Tibial artery (tissue), 4 donors: ENCODE measurements at regions not wholly inside any gene's neighbourhood (a gene's known extent, or its start where the extent isn't known, plus 50 kb on each side); places are given as distances from the start of the nearest gene placed in this dataset.

Experiments used
- DNase-seq, 2 donors: peaks; one replicate each; pipeline ENCODE4 v3.0.0-alpha.2; 2019
- H3K27ac ChIP-seq, 2 donors: fragments of 200-600 bp; sonication (generic) in 1 of 2; 1 replicate in 1 of 2; 2 replicates in 1 of 2; pipeline ENCODE4 v1.5.1; 2018 to 2019; ENCODE audit warnings: mild to moderate bottlenecking in 1 of 2
- H3K27me3 ChIP-seq, 2 donors: fragments of 200-600 bp; sonication (generic) in 1 of 2; one replicate each; pipeline versions ENCODE4 v1.5.1 to v1.6.0; 2016 to 2019
- H3K36me3 ChIP-seq, 3 donors: fragments of 200-600 bp; sonication (generic) in 2 of 3; one replicate each; pipeline ENCODE4 v1.5.1; 2016 to 2019; ENCODE audit warnings: mild to moderate bottlenecking in 2 of 3
- H3K4me1 ChIP-seq, 4 donors: fragments of 200-600 bp; sonication (generic) in 2 of 4; 1 replicate in 3 of 4; 2 replicates in 1 of 4; pipeline ENCODE4 v1.5.1; 2016 to 2019
- H3K4me3 ChIP-seq, 2 donors: fragments of 200-600 bp; sonication (generic) in 1 of 2; 1 replicate in 1 of 2; 2 replicates in 1 of 2; pipeline ENCODE4 v1.5.1; 2018 to 2019; ENCODE audit warnings: mild to moderate bottlenecking in 2 of 2
- H3K9me3 ChIP-seq, 3 donors: fragments of 200-600 bp; sonication (generic) in 1 of 3; one replicate each; pipeline ENCODE4 v1.5.1; 2016 to 2019
- CTCF ChIP-seq, 2 experiments: fragments of 200-600 bp in 1 of 2; fragments of 450-650 bp in 1 of 2; IDR thresholded peaks; one replicate each; pipeline ENCODE4 v1.5.1; 2017 to 2019; ENCODE audit warnings: antibody characterized with exemption in 2 of 2, mild to moderate bottlenecking in 1 of 2, moderate library complexity in 1 of 2
- intact Hi-C: fragments of 100-400 bp; cut with DNase I; formaldehyde crosslinking; loops from one replicate; pipeline ENCODE4 v1.15.0; 2023; ENCODE audit warnings: low total_unique reads

DNA sequence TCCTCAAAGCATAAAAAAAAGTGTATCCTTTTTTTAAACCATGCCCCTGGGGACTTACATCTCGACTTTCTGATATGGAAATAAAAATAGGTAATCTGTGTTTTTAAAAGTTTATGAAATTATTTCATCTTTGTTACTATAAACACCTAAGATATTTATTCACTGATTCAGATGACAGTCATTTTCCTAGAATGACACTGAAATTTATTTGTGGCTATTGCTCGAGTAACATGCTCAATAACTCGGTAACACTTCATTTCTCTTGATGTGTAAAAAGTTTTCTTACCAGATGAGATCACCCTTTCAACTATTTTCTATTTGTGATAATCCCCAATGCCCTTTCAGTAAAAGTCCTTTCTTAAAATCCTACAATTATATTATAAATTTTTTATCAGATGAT is 495.8 kb downstream of the TTLL7 start:
- Histone ChIP-seq H3K4me3 (no peak overlapping the region), H3K36me3 (no peaks in the 10 kb centered on the region), H3K27me3 (no peaks in the 10 kb centered on the region), H3K4me1 (peaks cover 0 to 19% (median 2%) of the 10 kb centered on the region in 4 donors), H3K27ac (no peak overlapping the region), H3K9me3 (no peaks in the 10 kb centered on the region)
- no peak for DNase-seq
- TF ChIP-seq CTCF (IDR thresholded peaks at IDR 0.05), result no peak
- intact Hi-C loops, result no loop called here

GRCh38 chr1:83500987-83501591 is 497.8 kb downstream of the TTLL7 start:
- H3K36me3 ChIP-seq, result no peaks in the 10 kb centered on the region
- DNase-seq, result no peak
- TF ChIP-seq CTCF (IDR thresholded peaks at IDR 0.05), result no peak
- H3K27me3 ChIP-seq, result no peaks in the 10 kb centered on the region
- intact Hi-C loops, result no loop called here
- no peaks in the 10 kb centered on the region for H3K9me3 ChIP-seq
- no peak overlapping the region for H3K27ac ChIP-seq
- peaks cover 0 to 9% (median 2%) of the 10 kb centered on the region in 4 donors for H3K4me1 ChIP-seq
- H3K4me3 ChIP-seq, result no peak overlapping the region

GRCh38 chr1:83500531-83500930 is 498.4 kb downstream of the TTLL7 start:
- no peak overlapping the region for H3K27ac ChIP-seq

DNA sequence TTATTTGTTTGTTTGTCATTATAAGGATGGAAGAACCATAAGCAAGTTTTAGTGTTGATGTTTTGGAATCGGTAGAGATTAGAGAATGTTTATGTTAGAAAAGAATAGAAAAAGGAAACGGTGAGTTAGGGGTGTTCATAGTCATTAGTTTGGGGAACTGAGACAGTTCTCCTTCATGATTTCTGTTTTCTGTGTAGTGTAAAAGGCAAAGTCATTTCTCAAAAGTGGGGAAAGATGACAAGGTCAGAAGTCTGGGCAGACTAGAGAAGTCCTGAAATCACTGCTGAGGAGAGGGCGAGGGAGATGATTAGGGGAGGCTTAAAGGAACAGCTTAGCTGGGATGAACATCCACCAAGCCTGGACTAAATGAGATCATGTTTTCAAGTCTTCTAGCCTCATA is 498.9 kb downstream of the TTLL7 start:
- no peak for TF ChIP-seq CTCF (IDR thresholded peaks at IDR 0.05)
- no peaks in the 10 kb centered on the region for H3K27me3 ChIP-seq

More at GRCh38 chr1:83500531-83500930, 498.4 kb downstream of the TTLL7 start:
- no peaks in the 10 kb centered on the region for H3K27me3 ChIP-seq
- H3K9me3 ChIP-seq, result no peaks in the 10 kb centered on the region
- TF ChIP-seq CTCF (IDR thresholded peaks at IDR 0.05), result no peak
- no peaks in the 10 kb centered on the region for H3K36me3 ChIP-seq
- DNase-seq, result no peak
- no peak overlapping the region for H3K4me3 ChIP-seq
- peaks cover 0 to 9% (median 2%) of the 10 kb centered on the region in 4 donors for H3K4me1 ChIP-seq
- intact Hi-C loops, result no loop called here

GRCh38 chr1:83497563-83497962 is 501.4 kb downstream of the TTLL7 start:
- intact Hi-C loops, result no loop called here
- H3K27me3 ChIP-seq, result no peaks in the 10 kb centered on the region
- H3K27ac ChIP-seq, result no peak overlapping the region
- H3K4me3 ChIP-seq, result no peak overlapping the region
- H3K9me3 ChIP-seq, result no peaks in the 10 kb centered on the region
- peaks cover 0 to 6% (median 2%) of the 10 kb centered on the region in 4 donors for H3K4me1 ChIP-seq
- TF ChIP-seq CTCF (IDR thresholded peaks at IDR 0.05), result no peak
- DNase-seq, result no peak
- no peaks in the 10 kb centered on the region for H3K36me3 ChIP-seq

More for the DNA sequence above, 498.9 kb downstream of the TTLL7 start:
- DNase-seq, result no peak
- Histone ChIP-seq H3K4me3 (no peak overlapping the region), H3K9me3 (no peaks in the 10 kb centered on the region), H3K36me3 (no peaks in the 10 kb centered on the region), H3K4me1 (peaks cover 0 to 9% (median 2%) of the 10 kb centered on the region in 4 donors), H3K27ac (no peak overlapping the region)
- intact Hi-C loops, result no loop called here

- Histone ChIP-seq H3K4me3 (no peak overlapping the region), H3K36me3 (no peaks in the 10 kb centered on the region), H3K9me3 (no peaks in the 10 kb centered on the region), H3K27me3 (no peaks in the 10 kb centered on the region), H3K4me1 (no peaks in the 10 kb centered on the region), H3K27ac (no peak overlapping the region)
- DNase-seq, result no peak
- no peak for TF ChIP-seq CTCF (IDR thresholded peaks at IDR 0.05)
- intact Hi-C loops, result no loop called here
These were observed 503.4 kb downstream of the TTLL7 start for GRCh38 chr1:83495560-83495959.
